ENCODE measurements at regions not wholly inside any gene's neighbourhood (a gene's known extent, or its start where the extent isn't known, plus 50 kb on each side); places are given as distances from the start of the nearest gene placed in this dataset.

GRCh38 chr4:128427832-128428366, 140.3 kb upstream of the PGRMC2 start:
- Histone ChIP-seq H3K27ac (ENCODE audit: extremely low read depth, low read depth, low read length) (no peak overlapping the region), H3K9me3 (ENCODE audit: control insufficient read depth, insufficient read depth, low read depth, low read length) (no peaks in the 10 kb centered on the region), H3K4me1 (ENCODE audit: control insufficient read depth, insufficient read depth, low read length) (no peaks in the 10 kb centered on the region), H3K4me3 (ENCODE audit: low read depth, low read length) (no peak overlapping the region; the same call in 1 of the 2 replicates), H3K36me3 (ENCODE audit: control insufficient read depth in 2 of 2, insufficient read depth in 1 of 2, low read length in 2 of 2) (no peaks in the 10 kb centered on the region)
- peak; percentile 32 for TF ChIP-seq ZNF654 (tag by site-specific recombination; IDR thresholded peaks at IDR 0.05; ENCODE audit: low read depth)
- peak; percentile 46; the same call in 1 of the 2 replicates for TF ChIP-seq CTCF (tag by site-specific recombination; IDR thresholded peaks at IDR 0.05)
- TF ChIP-seq ZNF561 (tag by site-specific recombination; IDR thresholded peaks at IDR 0.05; ENCODE audit: borderline replicate concordance), result no peak
- no peak for TF ChIP-seq TSHZ1 (tag by site-specific recombination; IDR thresholded peaks at IDR 0.05; ENCODE audit: borderline replicate concordance)
- no peak for TF ChIP-seq BCL11A (tag by site-specific recombination; IDR thresholded peaks at IDR 0.05; ENCODE audit: low read depth)
- no peak for TF ChIP-seq ZNF221 (tag by site-specific recombination; IDR thresholded peaks at IDR 0.05; ENCODE audit: borderline replicate concordance)
- TF ChIP-seq ZNF416 (tag by site-specific recombination; IDR thresholded peaks at IDR 0.05), result no peak
- no peak for TF ChIP-seq PATZ1 (tag by site-specific recombination; IDR thresholded peaks at IDR 0.05)
- no peak for TF ChIP-seq ZNF776 (tag by site-specific recombination; IDR thresholded peaks at IDR 0.05; ENCODE audit: borderline replicate concordance)
- TF ChIP-seq PRDM10 (tag by site-specific recombination; IDR thresholded peaks at IDR 0.05), result peak; percentile 50; the same call in 1 of the 2 replicates
- CTCF ChIA-PET, result interaction anchor here (0.7 to 1.6 kb wide), 12 partner anchors 9 to 384 kb away, joined by 3 to 12 read pairs (median 3); no protein-coding TSS in a partner anchor
- POLR2A ChIA-PET, result no interaction called here

Measured in HEK293 (cell line).